ENCODE measurements at regions not wholly inside any gene's neighbourhood (a gene's known extent, or its start where the extent isn't known, plus 50 kb on each side); places are given as distances from the start of the nearest gene placed in this dataset.

DNA sequence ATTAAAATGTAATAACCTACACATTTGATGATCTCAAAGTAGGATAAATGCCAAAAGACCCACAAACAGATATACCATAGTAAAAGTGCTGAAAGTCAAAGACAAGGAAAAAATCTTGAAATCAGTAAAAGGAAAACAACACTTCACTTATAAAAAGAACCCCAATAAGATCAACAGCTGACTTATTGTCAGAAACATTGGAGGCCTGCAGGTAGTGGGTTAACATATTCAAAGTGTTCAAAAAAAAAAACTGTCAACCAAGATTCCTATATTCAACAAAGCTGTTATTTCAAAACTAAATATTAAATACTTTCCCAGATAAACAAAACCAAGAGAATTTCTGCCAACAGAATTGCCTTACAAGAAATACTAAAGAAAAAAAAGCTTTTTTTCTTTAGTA is 347.1 kb downstream of the GUCY2F start:
- no peak overlapping the region for H3K27ac ChIP-seq (ENCODE audit: low read length)
- TF ChIP-seq EZH2 (IDR thresholded peaks at IDR 0.05; ENCODE audit: borderline replicate concordance, low read depth, low read length, severe bottlenecking) (no peak), CTCF (IDR thresholded peaks at IDR 0.05; ENCODE audit: borderline replicate concordance, extremely low read depth, low read length, poor library complexity, severe bottlenecking) (no peak)
- H3K9ac ChIP-seq (ENCODE audit: low read depth, low read length), result no peak overlapping the region
- no peaks in the 10 kb centered on the region for H3K79me2 ChIP-seq (ENCODE audit: insufficient read depth, low read length)
- H3K9me3 ChIP-seq (ENCODE audit: insufficient read depth, low read length, severe bottlenecking), result no peaks in the 10 kb centered on the region
- no peak for DNase-seq
- H3K4me2 ChIP-seq (ENCODE audit: insufficient read depth, low read length), result no peak overlapping the region
- no peaks in the 10 kb centered on the region for H3K36me3 ChIP-seq (ENCODE audit: insufficient read depth, low read length)
- H3K4me3 ChIP-seq (ENCODE audit: low read depth in 1 of 2, low read length in 2 of 2), result no peak overlapping the region
- H4K20me1 ChIP-seq (ENCODE audit: insufficient read depth, low read length), result no peaks in the 10 kb centered on the region
- no peaks in the 10 kb centered on the region for H3K4me1 ChIP-seq (ENCODE audit: insufficient read depth, low read length)
- no peak overlapping the region for H2AFZ ChIP-seq (ENCODE audit: low read depth, low read length)
- H3K27me3 ChIP-seq (ENCODE audit: insufficient read depth, low read length, poor library complexity), result no peaks in the 10 kb centered on the region
- no peak for ATAC-seq (ENCODE audit: insufficient read depth, low read depth)

GRCh38 chrX:109125304-109125703 is 356.6 kb downstream of the GUCY2F start:
- ATAC-seq (ENCODE audit: insufficient read depth, low read depth) (no peak), DNase-seq (no peak)
- Histone ChIP-seq H3K27me3 (ENCODE audit: insufficient read depth, low read length, poor library complexity) (no peaks in the 10 kb centered on the region), H2AFZ (ENCODE audit: low read depth, low read length) (no peak overlapping the region), H3K27ac (ENCODE audit: low read length) (no peak overlapping the region), H3K79me2 (ENCODE audit: insufficient read depth, low read length) (no peaks in the 10 kb centered on the region), H4K20me1 (ENCODE audit: insufficient read depth, low read length) (no peaks in the 10 kb centered on the region), H3K9ac (ENCODE audit: low read depth, low read length) (no peak overlapping the region), H3K36me3 (ENCODE audit: insufficient read depth, low read length) (no peaks in the 10 kb centered on the region), H3K9me3 (ENCODE audit: insufficient read depth, low read length, severe bottlenecking) (no peaks in the 10 kb centered on the region), H3K4me3 (ENCODE audit: low read depth in 1 of 2, low read length in 2 of 2) (no peak overlapping the region), H3K4me1 (ENCODE audit: insufficient read depth, low read length) (no peaks in the 10 kb centered on the region), H3K4me2 (ENCODE audit: insufficient read depth, low read length) (no peak overlapping the region)
- TF ChIP-seq EZH2 (IDR thresholded peaks at IDR 0.05; ENCODE audit: borderline replicate concordance, low read depth, low read length, severe bottlenecking), result no peak
- TF ChIP-seq CTCF (IDR thresholded peaks at IDR 0.05; ENCODE audit: borderline replicate concordance, extremely low read depth, low read length, poor library complexity, severe bottlenecking), result no peak

DNA sequence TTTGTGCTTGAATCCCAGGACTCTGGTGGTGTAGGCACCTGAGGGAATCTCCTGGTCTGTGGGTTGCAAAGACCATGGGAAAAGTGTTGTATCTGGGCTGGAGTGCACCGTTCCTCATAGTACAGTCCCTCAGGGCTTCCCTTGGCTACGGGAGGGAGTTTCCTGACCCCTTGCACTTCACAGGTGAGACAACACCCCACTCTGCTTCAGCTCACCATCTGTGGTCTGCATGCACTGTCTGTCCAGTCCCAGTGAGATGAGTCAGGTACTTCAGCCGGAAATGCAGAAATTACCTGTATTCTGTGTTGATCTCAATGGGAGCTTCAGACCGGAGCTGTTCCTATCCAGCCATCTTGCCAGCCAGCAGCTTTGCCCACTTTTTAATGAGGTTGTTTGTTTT is 353.0 kb upstream of the IRS4 start:
- no peaks in the 10 kb centered on the region for H3K27me3 ChIP-seq (ENCODE audit: insufficient read depth, low read length, poor library complexity)

More for the DNA sequence above, 353.0 kb upstream of the IRS4 start:
- no peaks in the 10 kb centered on the region for H3K9me3 ChIP-seq (ENCODE audit: insufficient read depth, low read length, severe bottlenecking)
- no peaks in the 10 kb centered on the region for H3K36me3 ChIP-seq (ENCODE audit: insufficient read depth, low read length)
- H3K4me3 ChIP-seq (ENCODE audit: low read depth in 1 of 2, low read length in 2 of 2), result no peak overlapping the region
- H3K27ac ChIP-seq (ENCODE audit: low read length), result no peak overlapping the region
- no peak for TF ChIP-seq CTCF (IDR thresholded peaks at IDR 0.05; ENCODE audit: borderline replicate concordance, extremely low read depth, low read length, poor library complexity, severe bottlenecking)
- TF ChIP-seq EZH2 (IDR thresholded peaks at IDR 0.05; ENCODE audit: borderline replicate concordance, low read depth, low read length, severe bottlenecking), result no peak
- DNase-seq (no peak), ATAC-seq (ENCODE audit: insufficient read depth, low read depth) (no peak)
- no peak overlapping the region for H3K9ac ChIP-seq (ENCODE audit: low read depth, low read length)
- H2AFZ ChIP-seq (ENCODE audit: low read depth, low read length), result no peak overlapping the region
- H3K79me2 ChIP-seq (ENCODE audit: insufficient read depth, low read length), result no peaks in the 10 kb centered on the region
- H3K4me2 ChIP-seq (ENCODE audit: insufficient read depth, low read length), result no peak overlapping the region
- H3K4me1 ChIP-seq (ENCODE audit: insufficient read depth, low read length), result no peaks in the 10 kb centered on the region
- no peaks in the 10 kb centered on the region for H4K20me1 ChIP-seq (ENCODE audit: insufficient read depth, low read length)
